HG03520 (cell line): ENCODE measurements at regions not wholly inside any gene's neighbourhood (a gene's known extent, or its start where the extent isn't known, plus 50 kb on each side); places are given as distances from the start of the nearest gene placed in this dataset.
"Not testable (repeated sequence)": the region's sequence is repeated elsewhere in the genome, so short reads cannot be mapped to it uniquely, and the experiment has no call there.

ENCODE experiments used
- ATAC-seq: cut with Tn5 transposase; IDR thresholded peaks from one replicate; pipeline ENCODE4 v1.9.1; 2021; ENCODE audit warnings: mild to moderate bottlenecking, moderate library complexity; ENCODE audit not compliant: unreplicated experiment

DNA sequence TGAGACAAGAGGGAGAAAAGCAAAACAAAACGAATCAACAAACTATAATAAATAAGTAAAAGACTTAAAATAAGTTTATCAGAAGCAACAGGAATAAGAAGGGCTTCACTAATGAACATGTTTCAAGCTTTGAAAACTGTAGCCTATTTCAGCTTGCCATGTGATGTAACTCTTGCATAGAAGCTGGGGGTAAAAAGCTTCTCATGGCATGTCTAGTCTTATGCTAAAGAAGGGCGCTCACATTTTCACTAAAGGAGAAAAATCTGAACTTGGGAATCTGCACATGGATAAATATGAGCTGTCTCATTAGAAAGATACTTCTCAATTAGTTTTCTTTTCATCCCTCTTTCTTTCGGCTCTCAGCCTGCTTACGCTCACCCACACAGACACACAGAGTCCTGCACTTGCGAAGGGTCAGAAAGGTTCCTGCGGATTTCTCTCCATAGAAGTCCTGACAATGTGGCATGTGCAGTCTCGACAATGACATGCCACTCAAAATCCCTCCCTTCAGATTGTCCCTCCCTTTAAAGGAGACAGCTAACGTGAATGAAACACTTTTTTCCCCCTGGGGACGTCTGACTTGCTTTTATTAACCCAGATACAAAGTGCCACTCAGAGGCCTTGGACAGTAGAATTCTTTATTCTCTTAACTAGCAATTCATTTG lies 568.9 kb upstream of the NR2F2 start:
- ATAC-seq: no peak

DNA sequence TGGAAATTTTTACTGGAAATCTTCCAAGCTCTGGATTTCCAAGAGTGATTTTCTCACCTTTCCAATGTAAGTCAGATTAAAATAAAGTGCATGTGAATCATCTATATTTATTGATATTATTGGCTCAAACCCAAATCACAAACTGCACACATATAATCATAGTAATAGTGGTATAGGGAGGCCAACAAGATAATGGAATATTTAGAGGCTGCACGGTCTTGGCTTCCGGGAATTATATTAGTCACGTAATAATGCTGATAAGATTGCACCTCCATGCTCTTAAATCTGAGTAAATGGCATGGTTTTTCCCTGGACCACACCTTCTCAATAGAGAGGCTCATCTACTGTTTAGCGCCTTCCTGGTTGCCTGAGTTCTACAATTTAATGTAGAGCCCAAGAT lies 567.1 kb upstream of the NR2F2 start:
- ATAC-seq: no peak

DNA sequence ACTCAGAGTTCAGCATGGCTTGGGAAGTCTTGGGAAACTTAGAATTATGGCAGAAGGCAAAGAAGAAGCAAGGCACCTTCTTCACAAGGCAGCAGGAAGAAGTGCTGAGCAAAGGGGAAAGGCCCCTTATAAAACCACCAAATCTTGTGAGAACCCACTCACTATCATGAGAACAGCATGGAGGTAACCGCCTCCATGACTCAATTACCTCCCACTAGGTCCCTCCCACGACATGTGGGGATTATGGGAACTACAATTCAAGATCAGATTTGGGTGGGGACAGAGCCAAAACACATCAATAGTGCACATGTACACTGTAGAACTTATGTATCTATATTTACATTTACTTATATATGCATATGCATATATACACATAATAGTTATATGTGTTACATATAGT lies 565.3 kb upstream of the NR2F2 start:
- no peak for ATAC-seq

DNA sequence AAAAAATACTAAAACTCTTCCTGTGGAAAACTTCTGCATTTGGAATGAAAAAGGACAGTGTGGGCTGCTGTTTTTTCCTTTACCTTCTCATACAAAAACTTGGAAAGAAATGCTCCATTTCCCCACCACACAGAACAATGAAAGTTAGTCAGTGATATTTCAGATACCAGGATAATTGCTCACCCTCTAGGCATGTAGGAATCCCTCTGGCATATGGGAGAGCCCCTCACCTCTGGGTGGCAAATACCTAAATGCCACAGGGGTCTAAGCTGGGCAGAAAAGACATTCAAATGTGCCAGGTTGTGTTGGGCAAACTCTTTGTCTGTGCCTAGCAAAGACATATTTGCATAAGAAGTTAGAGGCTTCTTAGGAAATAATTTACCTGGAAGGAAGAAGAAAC lies 560.3 kb upstream of the NR2F2 start:
- ATAC-seq: no peak

DNA sequence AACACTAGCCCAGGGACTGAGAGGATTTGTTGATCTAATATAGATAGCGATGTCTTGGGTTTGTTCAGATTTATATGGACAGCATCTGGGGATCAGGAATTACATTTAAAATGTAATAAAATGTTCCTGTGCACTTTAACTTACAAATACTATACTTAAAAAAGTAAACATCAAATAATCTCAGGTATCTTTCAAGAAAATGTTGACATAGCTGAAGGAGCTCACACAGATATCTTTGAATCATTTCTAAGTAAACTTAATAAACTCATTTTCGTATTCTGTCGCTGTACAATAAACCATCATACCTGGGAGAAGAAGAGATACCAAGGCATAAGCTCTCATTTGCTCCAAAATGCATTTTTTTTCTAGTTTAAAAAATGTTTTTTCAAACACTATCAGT lies 557.5 kb upstream of the NR2F2 start:
- no peak for ATAC-seq

DNA sequence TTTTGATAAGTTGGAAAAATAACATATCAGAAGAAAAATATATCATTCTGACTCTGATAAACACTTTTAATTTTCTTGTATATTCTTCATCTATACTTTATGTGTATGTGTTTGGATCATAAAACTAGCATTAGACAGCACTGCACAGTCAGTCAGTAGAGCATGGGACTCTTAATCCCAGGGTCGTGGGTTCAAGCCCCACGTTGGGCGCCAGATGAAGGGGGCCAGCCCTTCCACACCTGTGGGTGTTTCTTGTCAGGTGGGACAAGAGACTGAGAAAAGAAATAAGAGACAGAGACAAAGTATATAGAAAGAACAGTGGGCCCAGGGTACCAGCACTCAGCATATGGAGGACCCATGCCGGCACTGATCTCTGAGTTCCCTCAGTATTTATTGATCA lies 546.0 kb upstream of the NR2F2 start:
- no peak for ATAC-seq

DNA sequence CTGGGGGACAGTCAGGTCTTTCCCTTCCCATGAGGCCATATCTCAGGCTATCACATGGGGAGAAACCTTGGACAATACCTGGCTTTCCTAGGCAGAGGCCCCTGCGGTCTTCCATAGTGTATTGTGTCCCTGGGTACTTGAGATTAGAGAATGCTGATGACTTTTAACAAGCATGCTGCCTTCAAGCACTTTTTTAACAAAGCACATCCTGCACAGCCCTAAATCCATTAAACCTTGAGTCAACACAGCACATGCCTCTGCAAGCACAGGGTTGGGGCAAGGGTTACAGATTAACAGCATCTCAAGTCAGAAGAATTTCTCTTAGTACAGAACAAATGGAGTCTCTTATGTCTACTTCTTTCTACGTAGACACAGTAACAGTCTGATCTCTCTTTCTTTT lies 545.2 kb upstream of the NR2F2 start:
- ATAC-seq: not testable (repeated sequence)

DNA sequence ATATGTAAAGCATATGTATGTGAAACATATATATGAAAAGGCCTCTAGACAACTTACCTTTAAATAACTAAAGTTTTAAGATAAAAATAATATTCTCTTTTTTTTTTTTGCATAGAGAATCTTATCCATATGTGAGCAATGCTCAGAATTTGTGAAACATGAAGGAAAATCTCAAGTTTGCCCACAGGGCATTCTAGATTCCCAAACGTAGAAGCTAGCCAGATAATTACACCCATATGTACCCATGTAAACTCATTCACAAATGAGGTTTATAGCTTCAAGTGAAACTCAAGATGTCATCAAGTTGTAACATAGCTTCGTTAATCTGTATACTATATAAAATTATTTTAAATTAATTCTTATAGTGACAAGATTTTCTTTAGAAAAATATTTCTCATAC lies 537.3 kb upstream of the NR2F2 start:
- ATAC-seq: no peak

DNA sequence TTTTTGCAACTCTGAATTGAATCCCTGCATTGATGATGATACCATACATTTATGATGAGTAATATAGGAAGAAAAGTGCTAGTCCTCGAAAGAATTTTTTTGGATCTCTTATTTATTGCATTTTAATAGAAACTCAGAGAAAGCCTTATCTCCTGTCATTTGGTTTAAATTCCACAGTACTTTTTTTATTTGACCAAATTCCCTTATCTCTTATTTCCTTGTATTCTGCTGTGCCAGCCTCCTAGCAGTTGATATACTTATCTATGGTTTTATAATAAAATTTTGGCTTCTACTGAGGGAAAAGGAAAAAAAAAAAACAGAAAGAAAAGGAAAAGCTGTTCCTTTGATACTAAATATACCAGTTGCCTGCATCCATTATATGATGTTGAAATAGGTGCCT lies 535.1 kb upstream of the NR2F2 start:
- ATAC-seq: no peak

DNA sequence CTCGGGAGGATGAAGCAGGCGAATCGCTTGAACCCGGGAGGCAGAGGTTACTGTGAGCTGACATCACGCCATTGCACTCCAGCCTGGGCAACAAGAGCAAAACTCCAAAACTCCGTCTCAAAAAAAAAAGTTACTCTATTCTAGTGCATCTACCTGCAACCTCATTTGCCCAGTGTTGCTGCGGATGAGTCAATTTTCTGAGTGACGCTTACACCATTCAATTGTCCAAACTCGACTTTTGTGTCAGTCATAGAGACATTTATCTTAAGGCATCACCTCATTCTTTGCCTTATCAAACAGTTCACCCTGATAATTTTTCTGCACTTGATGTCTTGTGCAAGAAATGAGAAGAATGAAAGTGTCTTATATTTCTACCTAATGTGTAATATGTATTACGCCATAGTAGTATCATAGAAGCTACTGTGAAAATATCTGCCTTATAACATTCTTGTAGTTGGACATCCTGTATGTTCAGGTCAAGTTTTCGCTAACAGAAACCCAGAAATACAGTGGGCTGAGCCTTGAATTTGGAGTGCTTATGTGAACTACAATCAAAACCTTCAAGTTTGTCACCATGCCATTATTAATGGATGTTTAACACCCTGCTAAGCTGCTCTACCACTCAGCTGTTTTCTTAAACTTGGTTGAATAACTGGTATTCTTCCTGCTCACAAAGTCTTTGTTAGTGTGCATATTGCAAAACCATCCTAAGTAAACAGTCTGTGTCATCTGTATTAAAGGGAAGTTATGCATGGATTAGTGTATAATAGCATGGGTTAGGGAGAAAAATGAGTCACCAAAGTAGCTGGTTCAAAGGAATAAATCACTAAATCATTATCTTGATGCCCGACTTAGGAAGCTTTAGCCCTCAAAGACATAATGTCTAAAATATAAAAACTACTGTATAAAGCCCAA lies 531.0 kb upstream of the NR2F2 start:
- no peak for ATAC-seq

DNA sequence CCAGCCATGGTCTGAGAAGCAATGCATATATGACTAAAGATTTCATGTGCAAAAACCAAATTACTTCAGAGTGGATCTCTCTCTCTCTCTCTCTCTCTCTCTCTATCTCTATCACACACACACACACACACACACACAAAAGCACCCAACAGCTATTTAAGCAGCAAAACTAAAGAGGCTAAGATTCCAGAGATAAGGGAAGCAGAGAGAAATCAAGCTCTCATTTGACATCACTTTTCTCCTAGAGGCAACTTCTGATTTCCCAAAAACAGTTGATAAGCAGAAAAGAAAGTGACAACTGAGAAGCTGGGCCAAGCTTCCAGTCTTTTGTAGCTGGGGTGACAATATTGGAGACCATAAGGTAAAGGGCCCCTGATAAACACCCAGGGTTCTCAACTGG lies 526.0 kb upstream of the NR2F2 start:
- ATAC-seq: no peak

DNA sequence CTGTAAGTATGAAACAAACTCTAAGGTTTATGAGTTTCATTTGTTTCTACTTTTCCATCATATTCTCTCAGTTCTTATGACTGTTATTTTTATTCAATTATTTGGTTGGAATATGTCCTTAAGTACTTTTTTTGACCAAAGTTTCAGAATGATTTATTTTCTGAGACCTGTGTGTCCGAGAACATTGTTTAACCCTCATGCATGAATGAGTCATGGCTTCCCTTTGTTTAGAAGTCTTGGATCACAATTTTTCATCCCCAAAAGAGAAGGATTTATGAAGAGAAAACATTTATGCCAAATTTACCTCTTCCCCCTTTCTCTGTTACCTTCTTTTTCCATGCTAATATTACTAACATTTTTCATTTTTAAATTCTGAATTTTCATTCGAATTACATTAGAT lies 518.0 kb upstream of the NR2F2 start:
- no peak for ATAC-seq

DNA sequence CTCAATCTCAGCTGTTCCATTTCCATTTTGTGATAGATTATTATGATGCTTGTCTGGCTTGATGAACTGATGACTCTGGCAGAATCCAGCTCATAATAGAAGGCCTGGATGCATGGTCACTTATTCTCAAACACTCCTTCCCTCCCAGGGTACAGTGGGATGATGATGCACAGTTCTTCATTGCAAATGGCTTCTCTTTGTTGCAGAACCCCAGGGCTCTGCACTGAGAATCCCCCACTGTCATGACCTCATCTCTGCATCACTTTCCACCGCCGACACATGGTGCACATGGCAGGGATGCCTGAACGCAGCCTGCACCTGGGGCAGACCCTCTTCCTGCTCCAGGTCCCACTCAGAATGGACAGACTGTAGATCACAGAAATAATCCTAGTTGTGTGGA lies 515.6 kb upstream of the NR2F2 start:
- ATAC-seq: no peak

DNA sequence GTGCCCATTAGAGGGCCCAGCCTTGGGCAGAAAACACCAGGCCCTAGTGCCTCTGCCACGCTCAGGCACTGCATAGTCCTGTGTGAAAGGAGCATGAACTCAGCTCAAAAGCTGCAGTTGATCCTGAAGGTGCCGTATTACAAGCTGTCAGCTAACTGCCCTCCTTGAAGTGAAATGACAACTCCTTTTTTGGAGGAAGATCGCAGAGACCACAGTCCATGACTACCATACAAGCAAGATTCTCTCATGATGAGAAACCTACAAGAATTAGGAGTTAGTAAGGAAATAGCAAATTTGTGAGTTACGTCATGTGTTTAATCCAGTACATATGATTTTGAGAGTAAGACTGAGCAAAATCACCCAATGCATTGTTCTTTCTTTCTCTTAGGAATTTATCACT lies 513.9 kb upstream of the NR2F2 start:
- ATAC-seq: no peak

DNA sequence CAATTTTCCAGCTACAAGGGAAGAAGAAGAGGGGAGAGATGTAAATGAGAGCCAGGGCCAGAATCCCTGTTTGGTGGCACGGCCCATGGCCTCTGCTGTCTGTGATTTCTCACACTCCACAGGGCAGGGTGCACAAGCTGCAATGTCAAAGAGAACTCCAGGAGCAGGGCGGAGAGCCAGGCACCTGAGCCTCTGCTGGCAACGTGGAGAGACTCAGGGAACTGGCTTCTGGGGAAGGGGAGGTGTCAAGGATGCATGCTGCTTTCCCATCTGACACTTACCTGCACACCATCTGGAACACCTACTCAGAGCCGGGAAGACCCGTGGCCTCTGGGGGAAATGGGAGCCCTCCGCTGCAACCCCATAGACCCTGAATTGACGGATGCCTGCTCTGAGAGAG lies 507.5 kb upstream of the NR2F2 start:
- ATAC-seq: no peak

DNA sequence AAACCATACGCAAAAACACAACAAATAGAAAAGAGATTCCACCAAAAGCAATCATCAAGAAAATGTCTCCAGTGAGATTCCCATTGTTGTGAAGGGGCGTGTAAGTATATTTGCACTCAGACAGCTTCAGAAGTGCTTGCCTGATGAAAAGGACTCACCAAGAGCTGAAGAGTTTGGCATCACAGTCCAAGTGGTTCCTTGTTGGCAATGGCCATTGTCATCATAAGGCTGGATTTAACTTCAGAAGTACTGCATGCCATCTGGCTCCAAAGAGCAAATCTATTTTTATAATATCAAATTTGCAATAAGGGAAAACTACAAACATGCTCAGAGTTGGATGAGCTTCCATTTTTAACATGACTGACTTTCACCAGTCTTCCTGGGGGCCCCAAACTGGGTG lies 505.3 kb upstream of the NR2F2 start:
- no peak for ATAC-seq

DNA sequence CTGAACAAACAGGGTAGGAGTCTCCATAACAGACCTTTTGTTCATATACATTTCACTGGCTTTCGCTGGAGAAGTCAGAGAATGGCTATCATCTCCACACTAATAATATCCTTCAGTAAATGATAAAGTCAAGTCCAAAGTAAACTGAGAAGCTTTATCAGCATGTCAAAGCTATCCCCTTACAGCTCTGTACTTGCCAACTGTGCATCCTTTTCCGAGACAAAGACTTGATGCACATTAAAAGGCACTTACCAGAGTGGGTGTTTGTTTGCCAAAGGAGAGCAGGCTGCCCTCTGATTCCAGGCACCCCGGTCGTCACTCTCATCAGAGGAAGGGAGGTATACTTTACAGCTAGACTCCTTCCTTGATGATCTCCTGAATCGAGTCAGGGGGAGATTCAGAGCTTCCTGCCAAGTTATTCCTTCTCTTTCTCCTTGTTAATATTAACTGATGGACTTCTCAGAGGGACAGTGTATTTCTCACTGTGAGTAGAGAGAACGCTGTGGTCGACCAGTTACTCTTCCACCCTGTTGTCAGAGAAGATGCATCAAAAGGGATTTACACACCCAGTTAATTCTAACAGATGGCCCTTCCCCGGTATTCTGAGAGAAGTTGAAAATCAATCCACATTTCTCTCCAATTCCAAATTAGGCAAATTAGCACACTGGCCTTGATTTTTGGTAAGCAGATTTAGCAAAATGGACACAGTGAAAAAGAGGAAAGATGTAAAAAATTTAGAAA lies 504.7 kb upstream of the NR2F2 start:
- no peak for ATAC-seq

DNA sequence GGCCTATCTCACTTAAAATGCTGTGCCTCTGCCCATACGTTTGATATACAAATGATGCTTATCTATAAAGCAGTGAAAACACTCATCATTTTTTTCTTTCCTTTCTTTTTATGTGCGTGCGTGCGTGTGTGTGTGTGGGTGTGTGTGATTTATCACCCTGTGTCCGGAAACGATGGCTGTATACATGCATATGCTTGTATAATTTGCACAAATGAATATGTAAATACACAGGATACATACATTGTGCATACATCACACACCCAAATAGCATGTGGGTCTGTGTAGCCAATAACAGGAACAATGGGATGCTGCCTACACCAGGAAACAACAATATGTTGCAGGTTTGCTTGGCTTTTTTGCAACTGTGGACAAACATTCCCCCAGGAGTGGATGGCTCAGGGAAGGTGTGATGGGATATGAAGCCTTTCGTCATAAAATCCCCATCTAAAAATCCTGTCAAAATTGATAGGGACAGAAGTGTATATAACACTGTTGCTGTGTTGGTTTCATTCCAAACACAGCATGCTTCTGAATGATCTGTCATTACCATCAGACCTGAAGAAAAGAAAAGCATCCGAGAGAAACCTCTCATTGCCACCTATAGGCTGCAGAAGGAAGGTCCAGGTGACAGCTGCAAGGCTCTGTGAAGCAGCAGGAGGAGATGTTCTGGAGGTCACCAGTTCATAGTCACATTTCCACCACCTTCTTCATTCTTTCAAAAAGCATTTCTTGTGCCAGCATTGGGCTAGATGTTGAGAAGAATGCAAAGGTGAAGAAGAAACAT lies 503.9 kb upstream of the NR2F2 start:
- ATAC-seq: no peak

DNA sequence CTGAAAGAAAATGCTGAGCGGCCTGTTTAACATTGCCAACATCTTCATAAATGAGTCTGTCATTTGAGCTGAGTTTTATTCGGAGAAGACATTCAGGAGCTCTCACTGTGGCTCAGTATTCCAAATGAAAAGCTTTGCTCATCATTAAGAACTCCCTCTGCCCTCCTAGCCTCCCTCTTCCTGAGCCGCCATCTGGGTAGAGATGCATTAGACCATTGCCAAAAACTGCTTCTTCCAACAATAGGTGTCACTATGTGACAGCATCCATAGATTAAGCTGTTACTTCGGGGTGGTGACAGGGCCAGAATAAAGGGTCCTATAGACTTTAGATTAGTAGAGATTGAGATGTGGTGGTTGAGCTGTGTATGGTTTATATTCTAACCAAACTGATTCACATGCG lies 501.4 kb upstream of the NR2F2 start:
- no peak for ATAC-seq

DNA sequence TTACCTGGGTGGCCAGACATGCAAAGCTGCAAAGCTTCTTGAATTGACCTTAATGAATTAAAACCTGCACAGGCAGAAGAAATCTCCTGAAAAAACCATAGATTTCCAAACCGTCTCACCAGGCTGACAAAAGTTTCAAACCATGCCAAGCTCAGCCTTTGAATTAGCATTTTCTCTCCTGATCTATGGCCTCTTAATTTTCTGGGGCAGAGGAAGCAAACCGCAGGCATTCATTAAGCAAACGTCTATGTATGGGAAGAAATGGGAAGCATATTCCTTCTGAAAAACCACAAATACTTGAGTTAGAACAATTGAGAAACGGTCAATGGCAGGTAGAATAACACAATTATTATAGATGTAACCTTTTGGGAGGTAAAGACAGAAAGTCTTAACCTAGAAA lies 500.2 kb upstream of the NR2F2 start:
- no peak for ATAC-seq

DNA sequence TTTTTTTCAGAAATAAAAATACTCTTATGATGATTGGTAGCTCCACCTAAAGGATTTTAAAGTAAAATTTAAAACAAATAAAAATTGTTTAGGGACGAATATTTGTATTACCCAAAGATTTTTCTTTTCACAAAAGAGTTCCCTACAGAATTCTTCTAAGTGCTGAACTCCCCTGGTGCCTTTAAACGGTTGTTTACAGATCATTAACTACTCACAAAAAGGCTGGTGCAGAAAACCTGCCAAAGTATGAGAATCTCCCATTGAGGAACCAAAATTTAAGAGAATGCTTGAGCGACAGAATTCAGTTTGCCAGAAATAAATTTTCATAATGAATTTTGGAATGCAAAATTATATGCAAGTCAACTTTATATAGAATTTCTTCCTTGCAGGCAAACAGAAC lies 497.8 kb upstream of the NR2F2 start:
- ATAC-seq: no peak
